ENCODE measurements at regions not wholly inside any gene's neighbourhood (a gene's known extent, or its start where the extent isn't known, plus 50 kb on each side); places are given as distances from the start of the nearest gene placed in this dataset.

GRCh38 chr2:12032975-12033374 lies 286.5 kb downstream of the LPIN1 start:
- no peaks in the 10 kb centered on the region for H3K9me3 ChIP-seq
- TF ChIP-seq CTCF (IDR thresholded peaks at IDR 0.05) = no peak
- H3K4me1 ChIP-seq = no peaks in the 10 kb centered on the region
- H3K36me3 ChIP-seq = no peaks in the 10 kb centered on the region
- ATAC-seq (no peak), DNase-seq (no peak)
- no peaks in the 10 kb centered on the region for H3K27me3 ChIP-seq
- H3K4me3 ChIP-seq = no peak overlapping the region
- no peak overlapping the region for H3K27ac ChIP-seq
- intact Hi-C loops (cut with DNase I) = no loop called here

- TF ChIP-seq CTCF (IDR thresholded peaks at IDR 0.05) = no peak
- Histone ChIP-seq H3K27ac (no peak overlapping the region), H3K4me3 (no peak overlapping the region), H3K9me3 (no peaks in the 10 kb centered on the region), H3K4me1 (no peaks in the 10 kb centered on the region), H3K27me3 (no peaks in the 10 kb centered on the region), H3K36me3 (no peaks in the 10 kb centered on the region)
- no peak for ATAC-seq
- intact Hi-C loops (cut with DNase I) = no loop called here
- no peak for DNase-seq
Measured at GRCh38 chr2:12033494-12033893, 287.1 kb downstream of the LPIN1 start.

GRCh38 chr2:12034382-12034781 lies 287.9 kb downstream of the LPIN1 start:
- no peak for ATAC-seq
- Histone ChIP-seq H3K27me3 (no peaks in the 10 kb centered on the region), H3K4me1 (no peaks in the 10 kb centered on the region), H3K9me3 (no peaks in the 10 kb centered on the region), H3K27ac (no peak overlapping the region), H3K4me3 (no peak overlapping the region), H3K36me3 (no peaks in the 10 kb centered on the region)
- no peak for TF ChIP-seq CTCF (IDR thresholded peaks at IDR 0.05)
- no peak for DNase-seq
- intact Hi-C loops (cut with DNase I) = no loop called here

GRCh38 chr2:12035029-12035720 lies 288.7 kb downstream of the LPIN1 start:
- intact Hi-C loops (cut with DNase I) = no loop called here
- ATAC-seq (no peak), DNase-seq (no peak)

More at GRCh38 chr2:12035029-12035720, 288.7 kb downstream of the LPIN1 start:
- Histone ChIP-seq H3K9me3 (no peaks in the 10 kb centered on the region), H3K4me1 (no peaks in the 10 kb centered on the region), H3K27ac (no peak overlapping the region), H3K4me3 (no peak overlapping the region), H3K27me3 (no peaks in the 10 kb centered on the region), H3K36me3 (no peaks in the 10 kb centered on the region)
- no peak for TF ChIP-seq CTCF (IDR thresholded peaks at IDR 0.05)

All from left lung (tissue), 4 donors.